ENCODE measurements at regions not wholly inside any gene's neighbourhood (a gene's known extent, or its start where the extent isn't known, plus 50 kb on each side); places are given as distances from the start of the nearest gene placed in this dataset.

DNA sequence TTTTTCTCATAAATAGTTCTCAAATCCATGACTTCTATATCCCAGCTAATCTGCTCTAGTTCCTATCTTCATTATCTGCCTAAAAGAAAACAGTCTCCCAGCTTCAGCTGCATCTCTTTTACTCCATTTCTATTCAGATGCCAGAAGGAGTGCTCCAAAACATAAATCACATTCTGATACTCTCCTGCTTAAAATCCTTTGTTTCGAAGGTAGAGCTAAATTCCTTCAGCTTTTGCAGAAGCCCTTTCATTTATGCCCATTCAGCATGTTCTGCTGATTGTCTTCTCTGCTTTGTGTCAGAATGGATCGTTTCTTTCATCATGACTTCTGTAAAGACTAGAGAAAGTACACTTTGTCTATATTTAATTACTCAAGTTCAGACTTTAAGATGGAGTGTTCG lies 440.1 kb upstream of the SMIM31 start:
- TF ChIP-seq CTCF (IDR thresholded peaks at IDR 0.05): no peak
- ATAC-seq (ENCODE audit: low FRiP score) (no peak), DNase-seq (ENCODE audit: low spot score) (no peak)

DNA sequence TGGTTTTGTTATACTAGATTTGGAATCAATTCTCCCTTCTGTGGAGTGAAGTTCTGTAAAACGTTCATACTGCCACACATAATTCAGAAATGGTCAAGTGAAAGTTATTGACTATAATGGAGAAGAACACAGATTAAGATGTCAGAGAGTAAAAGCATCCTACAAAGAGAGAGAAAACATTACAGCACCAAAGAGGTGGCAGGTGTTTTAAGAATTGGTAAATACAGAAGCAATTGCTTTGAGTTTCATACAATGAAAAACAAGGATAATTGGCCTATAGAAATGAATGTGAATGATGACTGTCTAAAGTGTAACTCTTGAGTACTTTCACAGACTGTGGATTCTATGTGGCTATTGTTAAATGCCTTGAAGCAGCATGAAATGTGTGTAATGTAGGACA lies 435.6 kb upstream of the SMIM31 start:
- no peak for TF ChIP-seq CTCF (IDR thresholded peaks at IDR 0.05)
- no peak for ATAC-seq (ENCODE audit: low FRiP score)
- no peak for DNase-seq (ENCODE audit: low spot score)

GRCh38 chr4:164319688-164320087 lies 434.2 kb upstream of the SMIM31 start:
- ATAC-seq (ENCODE audit: low FRiP score): no peak
- DNase-seq (ENCODE audit: low spot score): no peak
- no peak for TF ChIP-seq CTCF (IDR thresholded peaks at IDR 0.05)

DNA sequence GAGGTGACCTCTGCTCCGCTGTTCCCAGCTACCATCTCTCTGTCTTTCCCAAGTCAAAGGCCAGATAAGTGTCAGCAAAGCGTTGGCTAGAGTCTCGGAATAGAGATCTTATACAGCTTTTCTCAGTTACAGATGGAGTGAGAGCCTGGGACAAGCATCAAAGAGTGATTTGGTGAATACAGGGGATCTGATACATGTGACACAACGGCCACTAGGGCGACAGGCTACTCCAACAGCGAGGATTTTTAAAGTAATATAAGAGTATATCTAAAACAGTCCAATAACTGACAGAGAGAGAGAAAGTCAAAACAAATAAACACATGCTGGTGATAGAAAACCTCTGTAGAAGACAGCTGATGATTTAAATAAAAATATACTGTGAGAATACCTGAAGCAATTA lies 433.1 kb upstream of the SMIM31 start:
- no peak for DNase-seq (ENCODE audit: low spot score)
- ATAC-seq (ENCODE audit: low FRiP score): no peak
- no peak for TF ChIP-seq CTCF (IDR thresholded peaks at IDR 0.05)

DNA sequence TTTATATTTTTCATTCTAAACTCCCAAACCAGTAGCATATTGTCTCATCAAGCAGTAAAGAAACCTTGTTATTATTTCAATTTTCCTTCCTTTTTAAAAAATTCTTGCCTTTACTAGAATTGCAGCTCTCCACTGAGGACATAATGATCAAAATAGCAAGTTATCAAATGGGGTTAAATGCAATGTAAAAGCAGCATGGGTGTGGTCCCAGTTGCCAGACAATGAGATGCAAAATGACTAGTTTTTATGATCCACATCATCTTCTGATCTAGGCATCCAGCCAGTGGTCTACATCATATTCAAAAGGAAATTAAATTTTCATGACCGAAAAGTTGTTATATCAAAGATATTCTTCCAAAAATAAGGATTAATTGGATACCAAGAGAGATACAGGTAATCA lies 427.9 kb upstream of the SMIM31 start:
- TF ChIP-seq CTCF (IDR thresholded peaks at IDR 0.05): no peak
- ATAC-seq (ENCODE audit: low FRiP score) (no peak), DNase-seq (ENCODE audit: low spot score) (no peak)

GRCh38 chr4:164337219-164337944 lies 416.5 kb upstream of the SMIM31 start:
- ATAC-seq (ENCODE audit: low FRiP score) (no peak), DNase-seq (ENCODE audit: low spot score) (no peak)
- TF ChIP-seq CTCF (IDR thresholded peaks at IDR 0.05): no peak

DNA sequence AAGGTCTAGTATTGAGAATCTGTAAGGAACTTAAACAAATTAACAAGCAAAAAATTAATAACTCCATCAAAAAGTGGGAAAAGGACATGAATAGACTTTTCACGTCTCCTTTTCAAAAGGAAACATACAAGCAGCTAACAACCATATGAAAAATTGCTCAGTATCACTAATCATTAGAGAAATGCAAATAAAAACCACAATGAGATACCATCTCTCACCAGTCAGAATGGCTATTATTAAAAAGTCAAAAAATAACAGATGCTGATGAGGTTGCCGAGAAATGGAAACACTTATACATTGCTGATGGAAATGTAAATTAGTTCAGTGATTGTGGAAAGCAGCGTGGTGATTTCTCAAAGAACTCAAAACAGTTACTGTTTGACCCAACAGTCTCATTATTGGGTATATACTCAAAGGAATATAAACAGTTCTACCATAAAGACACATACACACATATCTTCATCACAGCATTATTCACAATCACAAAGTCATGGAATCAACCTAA lies 410.4 kb upstream of the SMIM31 start:
- ATAC-seq (ENCODE audit: low FRiP score) (no peak), DNase-seq (ENCODE audit: low spot score) (no peak)
- no peak for TF ChIP-seq CTCF (IDR thresholded peaks at IDR 0.05)

All from omental fat pad (tissue), 3 donors.